ENCODE measurements at regions not wholly inside any gene's neighbourhood (a gene's known extent, or its start where the extent isn't known, plus 50 kb on each side); places are given as distances from the start of the nearest gene placed in this dataset.
"Not testable (repeated sequence)": the region's sequence is repeated elsewhere in the genome, so short reads cannot be mapped to it uniquely, and the experiment has no call there.

GRCh38 chr20:4635781-4636180 lies 50.5 kb upstream of the PRNP start:
- DNase-seq, result no peak

GRCh38 chr20:4635342-4635741 lies 50.9 kb upstream of the PRNP start:
- no peak for DNase-seq

GRCh38 chr20:4633780-4634179 lies 52.5 kb upstream of the PRNP start:
- DNase-seq, result no peak

- DNase-seq, result no peak
Measured at GRCh38 chr20:4633379-4633778, 52.9 kb upstream of the PRNP start.

GRCh38 chr20:4632876-4633275 lies 53.4 kb upstream of the PRNP start:
- no peak for DNase-seq

- DNase-seq, result no peak
Measured at GRCh38 chr20:4626228-4626627, 60.0 kb upstream of the PRNP start.

- DNase-seq, result no peak
Measured at GRCh38 chr20:4625687-4626086, 60.6 kb upstream of the PRNP start.

- not testable (repeated sequence) for DNase-seq
Measured at GRCh38 chr20:4624675-4625336, 61.5 kb upstream of the PRNP start.

- not testable (repeated sequence) for DNase-seq
Measured at GRCh38 chr20:4619144-4619543, 67.1 kb upstream of the PRNP start.

- DNase-seq, result peak in 7 of 58 donors; percentile 10 to 22 (median 14)
Measured at GRCh38 chr20:4617484-4617883, 68.8 kb upstream of the PRNP start.

GRCh38 chr20:4617019-4617418 lies 69.2 kb upstream of the PRNP start:
- no peak for DNase-seq

GRCh38 chr20:4613718-4614620 lies 72.3 kb upstream of the PRNP start:
- peak in 54 of 58 donors; percentile 11 to 93 (median 66) for DNase-seq

- no peak for DNase-seq
Measured at GRCh38 chr20:4613184-4613583, 73.1 kb upstream of the PRNP start.

GRCh38 chr20:4610871-4611270 lies 75.4 kb upstream of the PRNP start:
- DNase-seq, result no peak

GRCh38 chr20:4609511-4609910 lies 76.7 kb upstream of the PRNP start:
- no peak for DNase-seq

- no peak for DNase-seq
Measured at GRCh38 chr20:4608861-4609260, 77.4 kb upstream of the PRNP start.

- DNase-seq, result peak in 33 of 58 donors; percentile 6 to 62 (median 32)
Measured at GRCh38 chr20:4607287-4607713, 79.0 kb upstream of the PRNP start.

- no peak for DNase-seq
Measured at GRCh38 chr20:4606051-4606450, 80.2 kb upstream of the PRNP start.

- no peak for DNase-seq
Measured at GRCh38 chr20:4605166-4605565, 81.1 kb upstream of the PRNP start.

- DNase-seq, result no peak
Measured at GRCh38 chr20:4604580-4604979, 81.7 kb upstream of the PRNP start.

GRCh38 chr20:4603724-4604123 lies 82.5 kb upstream of the PRNP start:
- no peak for DNase-seq

GRCh38 chr20:4602297-4602631 lies 84.0 kb upstream of the PRNP start:
- no peak for DNase-seq

Data from anterior cingulate cortex (tissue), 58 donors.